GM12878 (cell line): ENCODE measurements at regions not wholly inside any gene's neighbourhood (a gene's known extent, or its start where the extent isn't known, plus 50 kb on each side); places are given as distances from the start of the nearest gene placed in this dataset.

ENCODE experiments used
- ATAC-seq: fragments of 200-7000 bp; cut with Tn5 transposase; 3 replicates; pipeline ENCODE4 v1.9.1; 2020; ENCODE audit warnings: mild to moderate bottlenecking, moderate library complexity
- BruUV-seq: library from RNA; stranded (reverse); fragments of 400-500 nt; replicated peaks from 2 replicates; lab custom pipeline; 2021; lab: Mats Ljungman, UMichigan
- CTCF ChIA-PET: fragments of 300-600 bp; sonication (Branson Sonifier 250); formaldehyde crosslinking; extraction: SDS; loops from one replicate; lab custom pipeline; 2021; ENCODE audit warnings: inconsistent platforms; lab: Yijun Ruan, JAX
- POLR2A ChIA-PET: fragments of 350-600 bp; formaldehyde crosslinking; extraction: SDS; loops from one replicate; lab custom pipeline; 2021; ENCODE audit warnings: inconsistent platforms; lab: Charles Lee
- RAD21 ChIA-PET: fragments of 300-600 bp; sonication (Branson Sonifier 250); formaldehyde crosslinking; loops from one replicate; lab custom pipeline; 2023; ENCODE audit warnings: antibody characterized with exemption; ENCODE audit not compliant: unreplicated experiment; lab: Charles Lee
- SMC1A ChIA-PET: fragments of 300-600 bp; sonication (Branson Sonifier 250); formaldehyde crosslinking; loops from one replicate; lab custom pipeline; 2023; ENCODE audit not compliant: unreplicated experiment, uncharacterized antibody; lab: Charles Lee
- DNase-seq: peaks from one replicate; pipeline ENCODE4 v3.0.0-alpha.2; 2011; ENCODE audit warnings: low read depth, low spot score
- FAIRE-seq: peaks from 3 replicates; lab custom pipeline; 2011; peaks lifted over from hg19 to GRCh38; lab: Jason Lieb, UNC
- H2AFZ ChIP-seq: 2 replicates; pipeline ENCODE4 v1.6.0; 2011; ENCODE audit warnings: low read depth, low read length, control low read depth; ENCODE audit not compliant: control insufficient read depth
- H3K27ac ChIP-seq: 2 replicates; pipeline ENCODE4 v1.5.1; 2011; ENCODE audit warnings: control low read depth; ENCODE audit not compliant: control insufficient read depth, insufficient read depth
- H3K27me3 ChIP-seq, 2 experiments: replicated peaks in 1 of 2; 2 replicates each; pipeline versions ENCODE4 v1.6.0 to v1.6.1; 2011; ENCODE audit warnings: low read length in 1 of 2; ENCODE audit not compliant: control insufficient read depth in 2 of 2, insufficient read depth in 2 of 2
- H3K36me3 ChIP-seq, 2 experiments: 2 replicates each; pipeline ENCODE4 v1.5.1; 2011; ENCODE audit warnings: low read length in 1 of 2; ENCODE audit not compliant: control insufficient read depth in 2 of 2, insufficient read depth in 2 of 2
- H3K4me1 ChIP-seq: 2 replicates; pipeline ENCODE4 v1.6.1; 2011; ENCODE audit warnings: mild to moderate bottlenecking, low read length, moderate library complexity, mixed read lengths; ENCODE audit not compliant: control insufficient read depth, insufficient read depth
- H3K4me2 ChIP-seq: 2 replicates; pipeline ENCODE4 v1.6.0; 2011; ENCODE audit warnings: control low read depth; ENCODE audit not compliant: control insufficient read depth, insufficient read depth
- H3K4me3 ChIP-seq: fragments of 200-600 bp; sonication (generic); 2 replicates; pipeline ENCODE4 v1.5.1; 2016
- H3K79me2 ChIP-seq: 2 replicates; pipeline ENCODE4 v1.6.0; 2011; ENCODE audit warnings: low read length; ENCODE audit not compliant: control insufficient read depth, insufficient read depth
- H3K9ac ChIP-seq: 2 replicates; pipeline ENCODE4 v1.8.0; 2011; ENCODE audit warnings: low read length, control low read depth, mixed read lengths; ENCODE audit not compliant: control insufficient read depth, insufficient read depth
- H3K9me3 ChIP-seq: replicated peaks from 3 replicates; pipeline ENCODE4 v1.5.1; 2011; ENCODE audit warnings: mild to moderate bottlenecking, low read length; ENCODE audit not compliant: control insufficient read depth, insufficient read depth
- H4K20me1 ChIP-seq: 2 replicates; pipeline ENCODE4 v1.6.0; 2011; ENCODE audit not compliant: control insufficient read depth, insufficient read depth
- CREB1 ChIP-seq: IDR thresholded peaks from 2 replicates; pipeline ENCODE4 v1.6.1; 2012; ENCODE audit warnings: low read depth, mild to moderate bottlenecking, inconsistent platforms
- IKZF2 ChIP-seq, 2 experiments: fragments of 450-650 bp; IDR thresholded peaks; 2 replicates each; pipeline ENCODE4 v1.6.1; 2017; ENCODE audit warnings: mild to moderate bottlenecking in 2 of 2, moderate library complexity in 2 of 2
- KDM1A ChIP-seq: fragments of 200-600 bp; sonication (generic); IDR thresholded peaks from 2 replicates; pipeline ENCODE4 v1.6.1; 2016; ENCODE audit warnings: borderline replicate concordance
- PAX5 ChIP-seq: IDR thresholded peaks from 2 replicates; pipeline ENCODE4 v1.6.1; 2011; ENCODE audit warnings: low read depth, low read length, borderline replicate concordance
- RELA ChIP-seq: fragments of 450-650 bp; IDR thresholded peaks from 2 replicates; pipeline ENCODE4 v1.8.0; 2014; ENCODE audit warnings: borderline replicate concordance; ENCODE audit not compliant: partially characterized antibody
- SPI1 ChIP-seq: IDR thresholded peaks from 2 replicates; pipeline ENCODE4 v1.6.1; 2011; ENCODE audit warnings: low read depth, mild to moderate bottlenecking, low read length, moderate library complexity, borderline replicate concordance; ENCODE audit not compliant: insufficient read depth
- STAT1 ChIP-seq: fragments of 450-650 bp; conservative IDR thresholded peaks from 2 replicates; pipeline ENCODE4 v1.6.1; 2014; ENCODE audit warnings: antibody characterized with exemption, mild to moderate bottlenecking
- SUZ12 ChIP-seq: fragments of 200-600 bp; sonication (generic); IDR thresholded peaks from one replicate; pipeline ENCODE4 v1.6.1; 2018; ENCODE audit warnings: antibody characterized with exemption, mild to moderate bottlenecking; ENCODE audit not compliant: unreplicated experiment
- YBX1 ChIP-seq: fragments of 450-650 bp; IDR thresholded peaks from 2 replicates; pipeline ENCODE4 v1.6.1; 2016; ENCODE audit warnings: antibody characterized with exemption
- ZNF274 ChIP-seq: IDR thresholded peaks from one replicate; pipeline ENCODE4 v1.8.0; 2011; ENCODE audit not compliant: insufficient read length, insufficient read depth
- WGBS: methylation state at CpG from one replicate; pipeline ENCODE4 v1.1.6; 2016; ENCODE audit warnings: low lambda C conversion rate; ENCODE audit not compliant: insufficient replicate concordance, insufficient coverage; ENCODE audit errors: missing lambda C conversion rate; 5-methylcytosine and 5-hydroxymethylcytosine counted together
- in situ Hi-C: fragments of 300-500 bp; cut with MboI; formaldehyde crosslinking; loops from 9 replicates; pipeline ENCODE4 v1.14.3; 2018; ENCODE audit warnings: mixed read lengths
- intact Hi-C: fragments of 100-400 bp; cut with micrococcal nuclease; formaldehyde crosslinking; loops from one replicate; pipeline ENCODE4 v1.14.2; 2022; ENCODE audit not compliant: unreplicated experiment
- TF ChIP-seq, protein P1 (sequence below), 3 experiments: IDR thresholded peaks in 2 of 3; conservative IDR thresholded peaks in 1 of 3; 2 replicates each; pipeline ENCODE4 v1.5.1; 2011; ENCODE audit warnings: low read depth in 3 of 3, low read length in 3 of 3, mild to moderate bottlenecking in 3 of 3, control low read depth in 2 of 3, moderate library complexity in 2 of 3, inconsistent platforms in 1 of 3, mixed read lengths in 1 of 3; ENCODE audit not compliant: control insufficient read depth in 2 of 3, insufficient read depth in 1 of 3; ENCODE audit errors: extremely low read depth in 1 of 3
- TF ChIP-seq, protein P2 (sequence below): fragments of 450-650 bp; IDR thresholded peaks from 2 replicates; pipeline ENCODE4 v1.6.1; 2016; ENCODE audit warnings: mild to moderate bottlenecking

DNA sequence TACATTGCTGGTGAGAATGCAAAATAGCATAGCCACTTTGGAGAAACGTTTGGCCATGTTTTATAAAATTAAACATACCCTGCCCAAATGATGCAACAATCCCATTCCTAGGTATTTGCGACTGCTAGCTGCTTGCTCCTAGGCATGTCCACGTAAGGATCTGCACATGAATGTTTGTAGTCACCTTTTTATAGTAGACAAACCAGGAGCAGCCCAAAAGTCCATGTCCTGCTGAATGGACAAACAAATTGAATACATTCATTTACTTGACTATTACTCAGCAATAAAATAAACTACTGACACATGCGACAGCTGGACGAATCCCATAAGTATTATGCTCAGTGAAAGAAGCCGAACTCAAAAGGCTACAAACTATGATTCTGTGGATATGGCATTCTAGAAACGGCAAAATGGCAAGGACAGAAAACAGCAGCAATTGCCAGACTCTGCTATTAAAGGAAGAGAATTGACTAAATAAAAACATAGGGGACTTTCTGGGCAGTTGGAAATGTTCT is 161.9 kb upstream of the GALNT2 start:
- no peaks in the 10 kb centered on the region for H3K4me1 ChIP-seq
- in situ Hi-C loops (no loop called here), intact Hi-C loops (no loop called here)
- SMC1A ChIA-PET, result no interaction called here
- BruUV-seq, result no TSS peak
- CTCF ChIA-PET, result no interaction called here
- no peak overlapping the region for H3K4me2 ChIP-seq
- ATAC-seq (no peak), DNase-seq (no peak), FAIRE-seq (no peak)
- no peaks in the 10 kb centered on the region for H4K20me1 ChIP-seq
- peaks cover 0 to 3% of the 10 kb centered on the region in 2 experiments; a peak in 1 of 4 replicates for H3K27me3 ChIP-seq
- no peak overlapping the region for H3K27ac ChIP-seq
- H3K9ac ChIP-seq, result no peak overlapping the region
- TF ChIP-seq CREB1 (no peak), SPI1 (no peak), IKZF2 (IDR thresholded peaks at IDR 0.05) (no peak), STAT1 (no peak), SUZ12 (no peak), RELA (no peak), PAX5 (no peak), KDM1A (no peak), YBX1 (no peak), ZNF274 (no peak)
- TF ChIP-seq, protein P1, sequence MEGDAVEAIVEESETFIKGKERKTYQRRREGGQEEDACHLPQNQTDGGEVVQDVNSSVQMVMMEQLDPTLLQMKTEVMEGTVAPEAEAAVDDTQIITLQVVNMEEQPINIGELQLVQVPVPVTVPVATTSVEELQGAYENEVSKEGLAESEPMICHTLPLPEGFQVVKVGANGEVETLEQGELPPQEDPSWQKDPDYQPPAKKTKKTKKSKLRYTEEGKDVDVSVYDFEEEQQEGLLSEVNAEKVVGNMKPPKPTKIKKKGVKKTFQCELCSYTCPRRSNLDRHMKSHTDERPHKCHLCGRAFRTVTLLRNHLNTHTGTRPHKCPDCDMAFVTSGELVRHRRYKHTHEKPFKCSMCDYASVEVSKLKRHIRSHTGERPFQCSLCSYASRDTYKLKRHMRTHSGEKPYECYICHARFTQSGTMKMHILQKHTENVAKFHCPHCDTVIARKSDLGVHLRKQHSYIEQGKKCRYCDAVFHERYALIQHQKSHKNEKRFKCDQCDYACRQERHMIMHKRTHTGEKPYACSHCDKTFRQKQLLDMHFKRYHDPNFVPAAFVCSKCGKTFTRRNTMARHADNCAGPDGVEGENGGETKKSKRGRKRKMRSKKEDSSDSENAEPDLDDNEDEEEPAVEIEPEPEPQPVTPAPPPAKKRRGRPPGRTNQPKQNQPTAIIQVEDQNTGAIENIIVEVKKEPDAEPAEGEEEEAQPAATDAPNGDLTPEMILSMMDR (IDR thresholded peaks at IDR 0.05 in 2 of 3, conservative IDR thresholded peaks at IDR 0.05 in 1 of 3; ENCODE audit: control insufficient read depth in 2 of 3, extremely low read depth in 1 of 3, insufficient read depth in 1 of 3, low read depth in 3 of 3, low read length in 3 of 3), result no peak
- TF ChIP-seq, protein P2, sequence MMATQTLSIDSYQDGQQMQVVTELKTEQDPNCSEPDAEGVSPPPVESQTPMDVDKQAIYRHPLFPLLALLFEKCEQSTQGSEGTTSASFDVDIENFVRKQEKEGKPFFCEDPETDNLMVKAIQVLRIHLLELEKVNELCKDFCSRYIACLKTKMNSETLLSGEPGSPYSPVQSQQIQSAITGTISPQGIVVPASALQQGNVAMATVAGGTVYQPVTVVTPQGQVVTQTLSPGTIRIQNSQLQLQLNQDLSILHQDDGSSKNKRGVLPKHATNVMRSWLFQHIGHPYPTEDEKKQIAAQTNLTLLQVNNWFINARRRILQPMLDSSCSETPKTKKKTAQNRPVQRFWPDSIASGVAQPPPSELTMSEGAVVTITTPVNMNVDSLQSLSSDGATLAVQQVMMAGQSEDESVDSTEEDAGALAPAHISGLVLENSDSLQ, result no peak
- POLR2A ChIA-PET, result no interaction called here
- no peaks in the 10 kb centered on the region for H3K79me2 ChIP-seq
- RAD21 ChIA-PET, result no interaction called here
- no peaks in the 10 kb centered on the region for H3K36me3 ChIP-seq
- 38% methylated on average over 7 of the region's 7 CpGs for WGBS
- H2AFZ ChIP-seq, result no peak overlapping the region
- no peak overlapping the region for H3K4me3 ChIP-seq
- H3K9me3 ChIP-seq, result no peaks in the 10 kb centered on the region
